ENCODE measurements at regions not wholly inside any gene's neighbourhood (a gene's known extent, or its start where the extent isn't known, plus 50 kb on each side); places are given as distances from the start of the nearest gene placed in this dataset.
"Not testable (repeated sequence)": the region's sequence is repeated elsewhere in the genome, so short reads cannot be mapped to it uniquely, and the experiment has no call there.

DNA sequence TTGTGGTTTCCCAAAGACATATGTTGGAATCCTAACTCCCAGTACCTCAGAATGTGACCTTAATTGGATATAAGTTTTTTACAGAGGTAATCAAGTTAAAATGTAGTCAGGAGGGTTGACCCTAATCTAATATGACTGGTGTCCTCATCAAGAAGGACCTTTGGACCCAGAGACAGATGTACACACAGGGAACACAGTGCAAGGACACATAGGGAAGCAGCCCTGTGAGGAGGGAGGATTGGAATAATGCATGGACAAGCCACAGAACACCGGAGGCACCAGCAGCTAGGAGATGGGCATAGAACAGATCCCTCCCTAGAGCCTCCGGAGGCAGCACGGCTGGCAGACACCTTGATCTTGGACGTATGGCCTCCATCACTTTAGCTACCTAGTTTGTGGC lies 119.8 kb upstream of the SPATA31A3 start:
- TF ChIP-seq POLR2A, CTCF (IDR thresholded peaks at IDR 0.05): not testable (repeated sequence)
